ENCODE measurements at regions not wholly inside any gene's neighbourhood (a gene's known extent, or its start where the extent isn't known, plus 50 kb on each side); places are given as distances from the start of the nearest gene placed in this dataset.

DNA sequence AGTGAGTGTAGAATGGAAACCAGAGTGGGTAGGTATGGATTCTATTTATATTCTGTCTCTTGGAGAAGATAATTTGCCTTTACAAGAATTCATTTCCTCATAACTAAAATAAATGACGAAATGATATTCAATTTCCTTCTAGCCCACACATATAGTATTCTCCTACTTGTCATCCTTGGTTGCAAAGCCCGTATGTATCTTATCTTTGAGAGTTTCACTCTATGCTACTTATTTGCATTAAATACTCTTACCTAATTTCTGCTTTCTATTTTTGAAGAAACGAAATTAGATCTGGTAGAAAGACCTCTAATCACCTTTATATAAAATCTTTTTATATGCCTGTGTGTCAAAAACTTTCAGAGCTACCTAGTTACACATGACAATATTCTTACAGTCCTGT is 457.7 kb downstream of the NKX6-1 start:
- TF ChIP-seq, protein P1, sequence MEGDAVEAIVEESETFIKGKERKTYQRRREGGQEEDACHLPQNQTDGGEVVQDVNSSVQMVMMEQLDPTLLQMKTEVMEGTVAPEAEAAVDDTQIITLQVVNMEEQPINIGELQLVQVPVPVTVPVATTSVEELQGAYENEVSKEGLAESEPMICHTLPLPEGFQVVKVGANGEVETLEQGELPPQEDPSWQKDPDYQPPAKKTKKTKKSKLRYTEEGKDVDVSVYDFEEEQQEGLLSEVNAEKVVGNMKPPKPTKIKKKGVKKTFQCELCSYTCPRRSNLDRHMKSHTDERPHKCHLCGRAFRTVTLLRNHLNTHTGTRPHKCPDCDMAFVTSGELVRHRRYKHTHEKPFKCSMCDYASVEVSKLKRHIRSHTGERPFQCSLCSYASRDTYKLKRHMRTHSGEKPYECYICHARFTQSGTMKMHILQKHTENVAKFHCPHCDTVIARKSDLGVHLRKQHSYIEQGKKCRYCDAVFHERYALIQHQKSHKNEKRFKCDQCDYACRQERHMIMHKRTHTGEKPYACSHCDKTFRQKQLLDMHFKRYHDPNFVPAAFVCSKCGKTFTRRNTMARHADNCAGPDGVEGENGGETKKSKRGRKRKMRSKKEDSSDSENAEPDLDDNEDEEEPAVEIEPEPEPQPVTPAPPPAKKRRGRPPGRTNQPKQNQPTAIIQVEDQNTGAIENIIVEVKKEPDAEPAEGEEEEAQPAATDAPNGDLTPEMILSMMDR (IDR thresholded peaks at IDR 0.05; ENCODE audit: insufficient read depth, low read length, poor library complexity, severe bottlenecking), result no peak
- no peak for TF ChIP-seq EZH2phosphoT487 (conservative IDR thresholded peaks at IDR 0.05; ENCODE audit: low read length)

Data from SU-DHL-6 (cell line).